ENCODE measurements at regions not wholly inside any gene's neighbourhood (a gene's known extent, or its start where the extent isn't known, plus 50 kb on each side); places are given as distances from the start of the nearest gene placed in this dataset.

DNA sequence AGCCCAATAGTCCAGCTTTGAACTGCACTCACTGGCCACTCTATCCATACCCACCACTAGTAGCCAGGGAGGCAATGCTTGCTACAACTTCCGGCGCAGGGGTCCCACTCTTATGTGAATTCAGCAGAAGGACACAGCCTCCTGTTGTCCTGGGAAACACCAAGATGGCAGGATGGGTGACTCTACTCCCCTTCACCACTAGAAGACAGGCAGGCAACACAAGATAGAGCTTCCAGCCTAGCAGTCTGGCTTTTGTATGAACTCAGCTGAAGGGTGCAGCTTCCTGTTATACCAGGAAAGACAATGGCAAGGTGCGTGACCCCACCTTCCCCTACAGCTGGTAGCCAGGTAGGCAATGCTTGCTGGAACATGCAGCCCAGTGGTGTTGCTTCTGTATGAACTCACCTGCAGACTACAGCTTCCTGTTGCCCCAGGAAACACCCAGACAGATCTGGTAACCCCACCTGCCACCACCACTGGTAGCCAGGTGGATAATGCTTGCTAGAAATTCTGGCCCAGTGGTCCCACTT is 205.2 kb upstream of the KIRREL3 start:
- H3K36me3 ChIP-seq (ENCODE audit: control insufficient read depth in 1 of 2, insufficient read depth in 2 of 2, low read length in 1 of 2) = no peaks in the 10 kb centered on the region
- WGBS, 2 donors = 88 to 89% methylated on average over 3 of the region's 3 CpGs
- intact Hi-C loops (cut with DNase I) = no loop called here
- no peak overlapping the region for H3K27ac ChIP-seq (ENCODE audit: low read depth in 1 of 2, low read length in 2 of 2)
- H3K9me3 ChIP-seq (ENCODE audit: control insufficient read depth, low read length) = no peaks in the 10 kb centered on the region
- no peak overlapping the region for H3K4me3 ChIP-seq (ENCODE audit: low read length in 2 of 2)
- no peaks in the 10 kb centered on the region for H3K27me3 ChIP-seq (ENCODE audit: control insufficient read depth in 1 of 2, insufficient read depth in 2 of 2, low read length in 1 of 2)
- no peak for ATAC-seq (ENCODE audit: low FRiP score)
- H3K4me1 ChIP-seq (ENCODE audit: control insufficient read depth in 1 of 2, insufficient read depth in 2 of 2, low read length in 2 of 2) = no peaks in the 10 kb centered on the region
- DNase-seq = no peak

DNA sequence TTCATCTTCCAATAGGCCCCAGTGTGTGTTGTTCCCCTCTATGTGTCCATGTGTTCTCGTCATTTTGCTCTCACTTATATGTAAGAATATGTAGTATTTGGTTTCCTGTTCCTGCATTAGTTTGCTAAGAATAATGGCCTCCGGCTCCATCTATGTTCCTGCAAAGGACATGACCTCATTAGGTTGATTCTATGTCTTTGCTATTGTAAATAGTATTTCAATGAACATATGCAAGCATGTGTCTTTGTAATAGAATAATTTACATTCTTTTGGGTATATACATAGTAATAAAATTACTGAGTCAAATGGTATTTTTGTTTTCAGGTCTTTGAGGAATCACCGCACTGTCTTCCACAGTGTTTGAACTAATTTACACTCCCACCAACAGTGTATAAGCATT is 202.9 kb upstream of the KIRREL3 start:
- no peak for DNase-seq
- 23 to 24% methylated on average over 3 of the region's 3 CpGs for WGBS, 2 donors
- no peaks in the 10 kb centered on the region for H3K4me1 ChIP-seq (ENCODE audit: control insufficient read depth in 1 of 2, insufficient read depth in 2 of 2, low read length in 2 of 2)
- H3K9me3 ChIP-seq (ENCODE audit: control insufficient read depth, low read length) = no peaks in the 10 kb centered on the region
- no peaks in the 10 kb centered on the region for H3K36me3 ChIP-seq (ENCODE audit: control insufficient read depth in 1 of 2, insufficient read depth in 2 of 2, low read length in 1 of 2)
- intact Hi-C loops (cut with DNase I) = no loop called here
- H3K4me3 ChIP-seq (ENCODE audit: low read length in 2 of 2) = no peak overlapping the region
- no peak for ATAC-seq (ENCODE audit: low FRiP score)
- H3K27ac ChIP-seq (ENCODE audit: low read depth in 1 of 2, low read length in 2 of 2) = no peak overlapping the region
- H3K27me3 ChIP-seq (ENCODE audit: control insufficient read depth in 1 of 2, insufficient read depth in 2 of 2, low read length in 1 of 2) = no peaks in the 10 kb centered on the region

DNA sequence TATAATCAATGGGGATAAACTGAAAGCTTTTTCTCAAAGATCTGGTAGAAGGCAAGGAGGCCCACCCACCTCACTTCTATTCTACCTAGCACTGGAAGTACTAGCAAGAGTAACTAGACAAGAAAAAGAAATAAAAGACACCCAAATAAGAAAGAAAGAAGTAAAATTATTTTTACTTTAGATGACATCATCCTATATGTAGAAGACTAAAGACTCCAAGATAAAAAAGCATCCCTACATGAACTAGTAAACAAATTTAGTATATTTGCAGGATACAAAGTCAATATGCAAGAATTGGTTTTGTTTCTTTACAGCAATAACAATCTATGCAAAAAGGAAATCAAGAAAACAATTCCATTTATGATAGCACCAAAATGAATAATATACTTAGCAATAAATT is 201.5 kb upstream of the KIRREL3 start:
- intact Hi-C loops (cut with DNase I) = no loop called here
- Histone ChIP-seq H3K36me3 (ENCODE audit: control insufficient read depth in 1 of 2, insufficient read depth in 2 of 2, low read length in 1 of 2) (no peaks in the 10 kb centered on the region), H3K4me1 (ENCODE audit: control insufficient read depth in 1 of 2, insufficient read depth in 2 of 2, low read length in 2 of 2) (no peaks in the 10 kb centered on the region), H3K9me3 (ENCODE audit: control insufficient read depth, low read length) (no peaks in the 10 kb centered on the region), H3K27ac (ENCODE audit: low read depth in 1 of 2, low read length in 2 of 2) (no peak overlapping the region), H3K4me3 (ENCODE audit: low read length in 2 of 2) (no peak overlapping the region), H3K27me3 (ENCODE audit: control insufficient read depth in 1 of 2, insufficient read depth in 2 of 2, low read length in 1 of 2) (no peaks in the 10 kb centered on the region)
- ATAC-seq (ENCODE audit: low FRiP score) (no peak), DNase-seq (no peak)

DNA sequence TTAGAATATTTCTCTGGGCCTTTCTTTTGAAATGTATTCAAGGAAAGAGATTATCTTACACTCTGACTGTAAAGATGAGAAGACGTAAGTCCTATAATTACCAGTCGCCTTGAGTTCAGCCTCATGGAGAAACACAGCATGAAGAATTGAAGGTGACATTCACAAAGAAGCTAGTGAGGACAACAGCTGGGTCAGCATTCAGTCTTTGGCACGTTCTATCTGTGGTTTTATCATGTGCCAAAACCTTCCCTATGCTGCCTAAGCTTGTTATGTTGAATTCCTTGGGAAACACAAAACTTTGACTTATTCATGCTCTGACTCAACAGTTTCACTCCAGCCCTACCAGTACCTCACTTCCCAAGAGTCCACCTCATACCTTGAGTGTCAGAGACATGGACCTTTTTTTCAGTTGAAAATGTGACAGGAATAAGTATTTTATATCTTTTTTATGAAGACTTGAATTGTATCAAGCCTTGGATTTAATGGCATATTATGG is 198.8 kb upstream of the KIRREL3 start:
- ATAC-seq (ENCODE audit: low FRiP score) (no peak), DNase-seq (no peak)
- Histone ChIP-seq H3K36me3 (ENCODE audit: control insufficient read depth in 1 of 2, insufficient read depth in 2 of 2, low read length in 1 of 2) (no peaks in the 10 kb centered on the region), H3K27ac (ENCODE audit: low read depth in 1 of 2, low read length in 2 of 2) (no peak overlapping the region), H3K9me3 (ENCODE audit: control insufficient read depth, low read length) (no peaks in the 10 kb centered on the region), H3K4me3 (ENCODE audit: low read length in 2 of 2) (no peak overlapping the region), H3K27me3 (ENCODE audit: control insufficient read depth in 1 of 2, insufficient read depth in 2 of 2, low read length in 1 of 2) (no peaks in the 10 kb centered on the region), H3K4me1 (ENCODE audit: control insufficient read depth in 1 of 2, insufficient read depth in 2 of 2, low read length in 2 of 2) (peaks cover 0 to 2% of the 10 kb centered on the region in 2 donors)
- 69 to 72% methylated on average over 3 of the region's 3 CpGs for WGBS, 2 donors
- intact Hi-C loops (cut with DNase I) = no loop called here

DNA sequence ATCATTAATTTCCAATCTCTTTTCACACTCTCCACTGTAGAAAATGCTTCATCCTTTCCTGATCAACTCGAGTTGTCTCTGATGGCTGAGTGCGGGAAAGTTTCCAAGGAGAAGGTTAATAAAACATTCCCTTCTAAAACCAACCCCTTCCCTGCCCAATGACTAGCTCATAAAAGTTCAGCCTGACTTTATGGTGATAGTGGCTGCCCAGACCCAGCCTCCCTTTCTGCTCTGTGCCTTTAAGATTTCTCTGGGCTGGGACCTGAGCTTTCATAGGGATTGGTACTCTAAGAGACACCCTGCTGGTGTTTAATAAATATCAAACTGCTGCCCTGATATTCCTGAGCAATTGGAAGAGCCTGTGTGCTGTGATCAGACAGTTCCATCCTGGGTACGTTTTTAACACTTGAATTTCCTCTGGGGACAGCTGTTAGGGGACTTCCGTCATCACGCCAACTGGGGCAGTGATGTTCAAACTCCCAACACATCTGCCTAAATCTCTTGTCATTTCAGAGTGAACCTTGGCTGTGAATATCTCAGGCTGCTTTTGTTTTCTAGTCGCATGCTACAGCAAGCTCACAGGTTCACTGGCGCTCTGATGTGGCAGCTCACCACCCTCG is 195.0 kb upstream of the KIRREL3 start:
- ATAC-seq (ENCODE audit: low FRiP score) = no peak
- no peak overlapping the region for H3K27ac ChIP-seq (ENCODE audit: low read depth in 1 of 2, low read length in 2 of 2)
- no peak for DNase-seq
- H3K4me3 ChIP-seq (ENCODE audit: low read length in 2 of 2) = no peak overlapping the region
- no peaks in the 10 kb centered on the region for H3K9me3 ChIP-seq (ENCODE audit: control insufficient read depth, low read length)
- H3K4me1 ChIP-seq (ENCODE audit: control insufficient read depth in 1 of 2, insufficient read depth in 2 of 2, low read length in 2 of 2) = peaks cover 0 to 2% of the 10 kb centered on the region in 2 donors
- 33 to 42% methylated on average over 8 of the region's 8 CpGs for WGBS, 2 donors
- H3K36me3 ChIP-seq (ENCODE audit: control insufficient read depth in 1 of 2, insufficient read depth in 2 of 2, low read length in 1 of 2) = no peaks in the 10 kb centered on the region
- intact Hi-C loops (cut with DNase I) = no loop called here
- no peaks in the 10 kb centered on the region for H3K27me3 ChIP-seq (ENCODE audit: control insufficient read depth in 1 of 2, insufficient read depth in 2 of 2, low read length in 1 of 2)

GRCh38 chr11:127194521-127194920 is 194.0 kb upstream of the KIRREL3 start:
- WGBS, 2 donors = 48 to 50% methylated on average over 7 of the region's 7 CpGs
- no peak overlapping the region for H3K4me3 ChIP-seq (ENCODE audit: low read length in 2 of 2)
- H3K9me3 ChIP-seq (ENCODE audit: control insufficient read depth, low read length) = no peaks in the 10 kb centered on the region
- H3K4me1 ChIP-seq (ENCODE audit: control insufficient read depth in 1 of 2, insufficient read depth in 2 of 2, low read length in 2 of 2) = peaks cover 0 to 2% of the 10 kb centered on the region in 2 donors
- H3K27ac ChIP-seq (ENCODE audit: low read depth in 1 of 2, low read length in 2 of 2) = no peak overlapping the region
- no peaks in the 10 kb centered on the region for H3K27me3 ChIP-seq (ENCODE audit: control insufficient read depth in 1 of 2, insufficient read depth in 2 of 2, low read length in 1 of 2)
- no peak for DNase-seq
- intact Hi-C loops (cut with DNase I) = no loop called here
- ATAC-seq (ENCODE audit: low FRiP score) = no peak
- H3K36me3 ChIP-seq (ENCODE audit: control insufficient read depth in 1 of 2, insufficient read depth in 2 of 2, low read length in 1 of 2) = no peaks in the 10 kb centered on the region

- no peak for DNase-seq
- Histone ChIP-seq H3K4me3 (ENCODE audit: low read length in 2 of 2) (no peak overlapping the region), H3K4me1 (ENCODE audit: control insufficient read depth in 1 of 2, insufficient read depth in 2 of 2, low read length in 2 of 2) (peaks cover 0 to 2% of the 10 kb centered on the region in 2 donors), H3K9me3 (ENCODE audit: control insufficient read depth, low read length) (no peaks in the 10 kb centered on the region), H3K27me3 (ENCODE audit: control insufficient read depth in 1 of 2, insufficient read depth in 2 of 2, low read length in 1 of 2) (no peaks in the 10 kb centered on the region), H3K36me3 (ENCODE audit: control insufficient read depth in 1 of 2, insufficient read depth in 2 of 2, low read length in 1 of 2) (no peaks in the 10 kb centered on the region), H3K27ac (ENCODE audit: low read depth in 1 of 2, low read length in 2 of 2) (no peak overlapping the region)
- intact Hi-C loops (cut with DNase I) = no loop called here
- no peak for ATAC-seq (ENCODE audit: low FRiP score)
- WGBS, 2 donors = 36 to 51% methylated on average over 3 of the region's 3 CpGs
These were observed 193.4 kb upstream of the KIRREL3 start for GRCh38 chr11:127193950-127194349.

DNA sequence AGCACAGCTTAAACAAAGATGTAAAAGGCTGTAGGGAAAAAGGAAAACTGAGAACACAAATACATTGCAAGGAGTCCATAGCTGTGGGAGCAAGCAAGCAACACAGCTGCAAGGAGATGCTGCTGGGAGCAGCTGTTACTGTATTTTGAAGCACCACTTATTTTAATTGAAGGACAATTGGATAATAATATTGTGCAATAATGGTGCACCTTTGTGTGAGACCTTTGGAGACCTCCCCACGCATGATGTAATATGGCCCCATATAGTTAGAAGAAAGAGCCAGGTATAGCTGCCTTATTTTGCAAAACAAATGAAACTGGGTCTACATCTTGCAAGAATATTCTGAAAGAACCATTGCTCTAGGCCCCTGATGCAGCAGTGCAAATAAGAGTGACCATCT is 191.1 kb upstream of the KIRREL3 start:
- intact Hi-C loops (cut with DNase I) = no loop called here
- Histone ChIP-seq H3K36me3 (ENCODE audit: control insufficient read depth in 1 of 2, insufficient read depth in 2 of 2, low read length in 1 of 2) (no peaks in the 10 kb centered on the region), H3K27me3 (ENCODE audit: control insufficient read depth in 1 of 2, insufficient read depth in 2 of 2, low read length in 1 of 2) (no peaks in the 10 kb centered on the region), H3K4me1 (ENCODE audit: control insufficient read depth in 1 of 2, insufficient read depth in 2 of 2, low read length in 2 of 2) (no peaks in the 10 kb centered on the region), H3K4me3 (ENCODE audit: low read length in 2 of 2) (no peak overlapping the region), H3K9me3 (ENCODE audit: control insufficient read depth, low read length) (no peaks in the 10 kb centered on the region), H3K27ac (ENCODE audit: low read depth in 1 of 2, low read length in 2 of 2) (no peak overlapping the region)
- 82 to 88% methylated on average over 1 of the region's 1 CpG for WGBS, 2 donors
- no peak for ATAC-seq (ENCODE audit: low FRiP score)
- DNase-seq = no peak

DNA sequence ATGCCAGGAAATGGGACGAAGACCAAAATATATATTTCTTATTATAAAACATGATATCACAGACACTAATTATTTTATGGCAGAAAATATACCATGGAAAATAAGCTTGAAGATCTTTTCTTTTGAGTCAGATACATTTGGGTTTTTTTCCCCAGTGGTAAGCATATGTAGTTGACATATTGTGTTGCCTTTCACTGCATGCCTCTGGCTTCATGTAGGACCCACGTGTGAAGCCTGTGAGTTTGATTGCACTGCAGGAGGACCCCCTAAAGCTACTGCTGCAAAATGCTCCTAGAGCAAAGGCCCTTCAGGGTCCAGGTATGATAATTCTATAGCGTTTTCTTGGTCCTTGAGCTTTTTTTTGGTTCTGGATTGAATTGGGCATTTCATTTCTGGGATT is 190.7 kb upstream of the KIRREL3 start:
- intact Hi-C loops (cut with DNase I) = no loop called here
- ATAC-seq (ENCODE audit: low FRiP score) (no peak), DNase-seq (no peak)
- Histone ChIP-seq H3K4me3 (ENCODE audit: low read length in 2 of 2) (no peak overlapping the region), H3K4me1 (ENCODE audit: control insufficient read depth in 1 of 2, insufficient read depth in 2 of 2, low read length in 2 of 2) (no peaks in the 10 kb centered on the region), H3K9me3 (ENCODE audit: control insufficient read depth, low read length) (no peaks in the 10 kb centered on the region), H3K27ac (ENCODE audit: low read depth in 1 of 2, low read length in 2 of 2) (no peak overlapping the region), H3K36me3 (ENCODE audit: control insufficient read depth in 1 of 2, insufficient read depth in 2 of 2, low read length in 1 of 2) (no peaks in the 10 kb centered on the region), H3K27me3 (ENCODE audit: control insufficient read depth in 1 of 2, insufficient read depth in 2 of 2, low read length in 1 of 2) (no peaks in the 10 kb centered on the region)
- WGBS, 2 donors = 52 to 59% methylated on average over 3 of the region's 3 CpGs
